ENCODE measurements at regions not wholly inside any gene's neighbourhood (a gene's known extent, or its start where the extent isn't known, plus 50 kb on each side); places are given as distances from the start of the nearest gene placed in this dataset.

- WGBS (ENCODE audit: insufficient coverage, insufficient replicate concordance, low lambda C conversion rate, missing lambda C conversion rate): 15% methylated on average over 5 of the region's 5 CpGs
- TF ChIP-seq MYC (IDR thresholded peaks at IDR 0.05; ENCODE audit: insufficient read depth, insufficient read length, insufficient replicate concordance, low read length, severe bottlenecking) (no peak), ZNF384 (IDR thresholded peaks at IDR 0.05; ENCODE audit: borderline replicate concordance, low read depth, low read length) (no peak), MYB (IDR thresholded peaks at IDR 0.05; ENCODE audit: borderline replicate concordance, low read depth, low read length) (no peak), ETV6 (conservative IDR thresholded peaks at IDR 0.05 in 1 of 2, IDR thresholded peaks at IDR 0.05 in 1 of 2; ENCODE audit: borderline replicate concordance in 1 of 2, low read depth in 1 of 2) (no peak), EED (IDR thresholded peaks at IDR 0.05; ENCODE audit: low read depth) (no peak), SP1 (IDR thresholded peaks at IDR 0.05; ENCODE audit: low read depth, low read length) (no peak), JUND (IDR thresholded peaks at IDR 0.05; ENCODE audit: low read depth, low read length) (no peak)
- no peak overlapping the region for H3K4me2 ChIP-seq (ENCODE audit: control insufficient read depth, insufficient read depth)
- no peak overlapping the region for H3K27ac ChIP-seq (ENCODE audit: control insufficient read depth, insufficient read depth)
- H3K9me3 ChIP-seq (replicated peaks; ENCODE audit: control insufficient read depth, insufficient read depth, low read length): no peaks in the 10 kb centered on the region
- SMC1A ChIA-PET (ENCODE audit: uncharacterized antibody, unreplicated experiment): no interaction called here
- in situ Hi-C loops (cut with MboI): no loop called here
- H2AFZ ChIP-seq (ENCODE audit: control insufficient read depth, low read depth, low read length): no peak overlapping the region
- no peaks in the 10 kb centered on the region for H3K27me3 ChIP-seq (replicated peaks in 1 of 2; ENCODE audit: control insufficient read depth in 2 of 2, insufficient read depth in 2 of 2, low read length in 1 of 2)
- CTCF ChIA-PET: no interaction called here
- RAD21 ChIA-PET (ENCODE audit: unreplicated experiment): no interaction called here
- no peak overlapping the region for H3K4me3 ChIP-seq
- no peaks in the 10 kb centered on the region for H3K36me3 ChIP-seq (ENCODE audit: control insufficient read depth in 2 of 2, insufficient read depth in 2 of 2, low read length in 1 of 2)
- intact Hi-C loops (cut with micrococcal nuclease; ENCODE audit: unreplicated experiment): no loop called here
- no peaks in the 10 kb centered on the region for H3K4me1 ChIP-seq (ENCODE audit: control insufficient read depth, insufficient read depth, low read length)
- H3K79me2 ChIP-seq (ENCODE audit: control insufficient read depth, insufficient read depth, low read length): no peaks in the 10 kb centered on the region
- no peak for FAIRE-seq
- H3K9ac ChIP-seq (ENCODE audit: control insufficient read depth, insufficient read depth, low read length): no peak overlapping the region
- POLR2A ChIA-PET: no interaction called here
- no TSS peak for BruUV-seq (replicated peaks)
- no peak for DNase-seq (ENCODE audit: low read depth, low spot score)
- no peaks in the 10 kb centered on the region; the same call in 1 of the 2 replicates for H4K20me1 ChIP-seq (ENCODE audit: control insufficient read depth, insufficient read depth)
- ATAC-seq: no peak
These were observed 56.2 kb upstream of the NTF3 start for GRCh38 chr12:5375547-5376295.

All from GM12878 (cell line).